HEK293T (cell line): ENCODE measurements at regions not wholly inside any gene's neighbourhood (a gene's known extent, or its start where the extent isn't known, plus 50 kb on each side); places are given as distances from the start of the nearest gene placed in this dataset.

ENCODE experiments used
- BHLHE40 ChIP-seq: fragments of 450-650 bp; IDR thresholded peaks from 2 replicates; pipeline ENCODE4 v1.6.1; 2016; ENCODE audit warnings: mild to moderate bottlenecking, moderate library complexity, borderline replicate concordance
- FOXA1 ChIP-seq: fragments of 450-650 bp; IDR thresholded peaks from 2 replicates; pipeline ENCODE4 v1.6.1; 2016; ENCODE audit warnings: mild to moderate bottlenecking
- FOXM1 ChIP-seq: fragments of 450-650 bp; IDR thresholded peaks from 2 replicates; pipeline ENCODE4 v1.6.1; 2017; ENCODE audit warnings: mild to moderate bottlenecking, borderline replicate concordance
- L3MBTL2 ChIP-seq: fragments of 450-650 bp; conservative IDR thresholded peaks from 2 replicates; pipeline ENCODE4 v1.6.1; 2016; ENCODE audit warnings: mild to moderate bottlenecking
- SP1 ChIP-seq: fragments of 450-650 bp; IDR thresholded peaks from 2 replicates; pipeline ENCODE4 v1.6.1; 2017
- SUZ12 ChIP-seq: fragments of 450-650 bp; IDR thresholded peaks from 2 replicates; pipeline ENCODE4 v1.6.1; 2016; ENCODE audit warnings: mild to moderate bottlenecking
- ZNF384 ChIP-seq: fragments of 450-650 bp; IDR thresholded peaks from 2 replicates; pipeline ENCODE4 v1.6.1; 2016

- TF ChIP-seq SUZ12, result no peak
- TF ChIP-seq FOXA1, result no peak
- TF ChIP-seq L3MBTL2, result no peak
- TF ChIP-seq BHLHE40, result no peak
- TF ChIP-seq SP1, result no peak
- TF ChIP-seq FOXM1, result no peak
- no peak for TF ChIP-seq ZNF384
These were observed 51.3 kb upstream of the SETBP1 start for GRCh38 chr18:44629406-44629805.
